CD14-positive monocyte (primary cell): ENCODE measurements at regions not wholly inside any gene's neighbourhood (a gene's known extent, or its start where the extent isn't known, plus 50 kb on each side); places are given as distances from the start of the nearest gene placed in this dataset.

Source experiments
- DNase-seq, 3 donors: peaks; one replicate each; pipeline ENCODE4 v3.0.0-alpha.2; 2011 to 2022
- H2AFZ ChIP-seq: 2 replicates; pipeline ENCODE4 v1.6.0; 2012; ENCODE audit warnings: mild to moderate bottlenecking, low read depth, low read length, inconsistent platforms; ENCODE audit not compliant: insufficient read depth, poor library complexity, severe bottlenecking
- H3K27ac ChIP-seq, 2 donors: 1 replicate in 1 of 2; 2 replicates in 1 of 2; pipeline ENCODE4 v1.5.1; 2012 to 2013; ENCODE audit warnings: low read length in 2 of 2, control low read depth in 1 of 2, inconsistent platforms in 1 of 2, low read depth in 1 of 2, mild to moderate bottlenecking in 1 of 2
- H3K27me3 ChIP-seq, 2 donors: one replicate each; pipeline versions ENCODE4 v1.6.0 to v1.6.1; 2011 to 2013; ENCODE audit warnings: low read length in 2 of 2; ENCODE audit not compliant: control insufficient read depth in 2 of 2, insufficient read depth in 2 of 2
- H3K36me3 ChIP-seq, 2 donors: replicated peaks in 1 of 2; 1 replicate in 1 of 2; 2 replicates in 1 of 2; pipeline versions ENCODE4 v1.5.1 to v1.6.1; 2012 to 2013; ENCODE audit warnings: low read length in 2 of 2, control low read depth in 1 of 2, inconsistent platforms in 1 of 2, mild to moderate bottlenecking in 1 of 2; ENCODE audit not compliant: insufficient read depth in 2 of 2, control insufficient read depth in 1 of 2
- H3K4me1 ChIP-seq, 2 donors: 1 replicate in 1 of 2; 2 replicates in 1 of 2; pipeline versions ENCODE4 v1.5.1 to v1.6.1; 2012 to 2013; ENCODE audit warnings: low read length in 2 of 2, control low read depth in 1 of 2, inconsistent platforms in 1 of 2, mild to moderate bottlenecking in 1 of 2, moderate library complexity in 1 of 2; ENCODE audit not compliant: insufficient read depth in 2 of 2, control insufficient read depth in 1 of 2
- H3K4me2 ChIP-seq: replicated peaks from 2 replicates; pipeline ENCODE3; 2012; ENCODE audit warnings: low read length, moderate library complexity, mild to moderate bottlenecking; ENCODE audit not compliant: poor library complexity, severe bottlenecking; ENCODE audit errors: extremely low read depth
- H3K4me3 ChIP-seq, 3 experiments: fragments of 200-600 bp in 1 of 3; sonication (generic) in 1 of 3; replicated peaks in 1 of 3; 1 replicate in 2 of 3; 2 replicates in 1 of 3; pipeline ENCODE4 v1.5.1; 2011 to 2013; ENCODE audit warnings: low read length in 3 of 3, mild to moderate bottlenecking in 3 of 3, control low read depth in 2 of 3, low read depth in 2 of 3, inconsistent platforms in 1 of 3, moderate library complexity in 1 of 3
- H3K79me2 ChIP-seq: 2 replicates; pipeline ENCODE4 v1.6.0; 2012; ENCODE audit warnings: mild to moderate bottlenecking, control low read depth, inconsistent platforms, low read length, moderate library complexity; ENCODE audit not compliant: insufficient read depth
- H3K9ac ChIP-seq: 2 replicates; pipeline ENCODE4 v1.6.0; 2017; ENCODE audit warnings: low read length, mild to moderate bottlenecking; ENCODE audit not compliant: insufficient read depth, poor library complexity, severe bottlenecking
- H3K9me3 ChIP-seq, 2 donors: replicated peaks in 1 of 2; 1 replicate in 1 of 2; 2 replicates in 1 of 2; pipeline versions ENCODE4 v1.5.1 to v1.6.1; 2012 to 2013; ENCODE audit warnings: low read length in 2 of 2, control low read depth in 1 of 2; ENCODE audit not compliant: control insufficient read depth in 1 of 2, insufficient read depth in 1 of 2
- H4K20me1 ChIP-seq: 2 replicates; pipeline ENCODE4 v1.6.0; 2012; ENCODE audit warnings: mild to moderate bottlenecking, low read length, control low read depth, moderate library complexity; ENCODE audit not compliant: insufficient read depth
- H3K27ac Mint-ChIP-seq, 7 donors: one replicate each; pipeline ENCODE4 v1.8.0; 2020; ENCODE audit warnings: mild to moderate bottlenecking in 7 of 7, mixed read lengths in 7 of 7, moderate library complexity in 6 of 7, inconsistent platforms in 2 of 7
- H3K27me3 Mint-ChIP-seq, 3 donors: one replicate each; pipeline ENCODE4 v1.8.0; 2021 to 2022; ENCODE audit warnings: low read depth in 3 of 3, mild to moderate bottlenecking in 3 of 3, mixed read lengths in 3 of 3, moderate library complexity in 3 of 3, inconsistent platforms in 1 of 3
- H3K36me3 Mint-ChIP-seq, 2 donors: one replicate each; pipeline ENCODE4 v1.8.0; 2020; ENCODE audit warnings: mixed read lengths in 2 of 2, inconsistent platforms in 1 of 2, mild to moderate bottlenecking in 1 of 2
- H3K4me1 Mint-ChIP-seq: one replicate; pipeline ENCODE4 v1.8.0; 2020; ENCODE audit warnings: mild to moderate bottlenecking, mixed read lengths
- H3K4me3 Mint-ChIP-seq, 2 donors: one replicate each; pipeline ENCODE4 v1.8.0; 2020; ENCODE audit warnings: mild to moderate bottlenecking in 2 of 2, mixed read lengths in 2 of 2, moderate library complexity in 1 of 2
- H3K9me3 Mint-ChIP-seq, 7 donors: one replicate each; pipeline ENCODE4 v1.8.0; 2020 to 2022; ENCODE audit warnings: mixed read lengths in 7 of 7, mild to moderate bottlenecking in 6 of 7, moderate library complexity in 6 of 7, inconsistent platforms in 2 of 7
- CTCF ChIP-seq: fragments of 200-600 bp; IDR thresholded peaks from one replicate; pipeline ENCODE4 v1.8.0; 2022; ENCODE audit warnings: antibody characterized with exemption, mild to moderate bottlenecking
- WGBS: methylation state at CpG from one replicate; pipeline ENCODE4 v1.1.5; 2013; ENCODE audit warnings: missing lambda C conversion rate; ENCODE audit not compliant: insufficient coverage; 5-methylcytosine and 5-hydroxymethylcytosine counted together
- intact Hi-C, 2 donors: fragments of 100-400 bp; cut with micrococcal nuclease; formaldehyde crosslinking; loops; one replicate each; pipeline versions ENCODE4 v1.15.0 to v1.15.1; 2023

- no peak overlapping the region for H3K9ac ChIP-seq
- no peaks in the 10 kb centered on the region for H4K20me1 ChIP-seq
- peaks cover 0 to 4% (median 2%) of the 10 kb centered on the region in 7 donors for H3K9me3 Mint-ChIP-seq
- no peak overlapping the region for H3K4me3 ChIP-seq
- peaks cover 0 to 4% (median 0%) of the 10 kb centered on the region in 3 donors for H3K27me3 Mint-ChIP-seq
- DNase-seq, result no peak
- H3K36me3 ChIP-seq, result no peaks in the 10 kb centered on the region
- H3K27ac ChIP-seq, result no peak overlapping the region
- WGBS, result no CpG with 5 or more reads among the region's 3 CpGs
- no peak overlapping the region for H2AFZ ChIP-seq
- intact Hi-C loops, result no loop called here
- TF ChIP-seq CTCF, result no peak
- H3K4me1 Mint-ChIP-seq, result no peaks in the 10 kb centered on the region
- no peaks in the 10 kb centered on the region for H3K9me3 ChIP-seq
- H3K27ac Mint-ChIP-seq, result no peak overlapping the region
- H3K79me2 ChIP-seq, result no peaks in the 10 kb centered on the region
- H3K4me3 Mint-ChIP-seq, result no peak overlapping the region
- no peak overlapping the region for H3K4me2 ChIP-seq
- H3K27me3 ChIP-seq, result no peaks in the 10 kb centered on the region
- H3K36me3 Mint-ChIP-seq, result no peaks in the 10 kb centered on the region
- no peaks in the 10 kb centered on the region for H3K4me1 ChIP-seq
Observed at GRCh38 chr21:26758083-26758880, 86.9 kb downstream of the ADAMTS1 start.

GRCh38 chr21:26756491-26757159 lies 88.6 kb downstream of the ADAMTS1 start:
- no peak overlapping the region for H3K9ac ChIP-seq
- no peak overlapping the region for H3K4me3 ChIP-seq
- no peak for TF ChIP-seq CTCF
- WGBS, result no CpG with 5 or more reads among the region's 3 CpGs
- no peaks in the 10 kb centered on the region for H4K20me1 ChIP-seq
- Mint-ChIP-seq H3K27ac (no peak overlapping the region), H3K4me1 (no peaks in the 10 kb centered on the region), H3K27me3 (no peaks in the 10 kb centered on the region), H3K4me3 (no peak overlapping the region), H3K36me3 (no peaks in the 10 kb centered on the region), H3K9me3 (peaks cover 0 to 4% (median 2%) of the 10 kb centered on the region in 7 donors)
- H2AFZ ChIP-seq, result no peak overlapping the region
- H3K27ac ChIP-seq, result no peak overlapping the region
- H3K79me2 ChIP-seq, result no peaks in the 10 kb centered on the region
- no peaks in the 10 kb centered on the region for H3K27me3 ChIP-seq
- no peak for DNase-seq
- H3K36me3 ChIP-seq, result no peaks in the 10 kb centered on the region
- no peak overlapping the region for H3K4me2 ChIP-seq
- intact Hi-C loops, result no loop called here
- H3K4me1 ChIP-seq, result no peaks in the 10 kb centered on the region
- H3K9me3 ChIP-seq, result no peaks in the 10 kb centered on the region
